ENCODE measurements at regions not wholly inside any gene's neighbourhood (a gene's known extent, or its start where the extent isn't known, plus 50 kb on each side); places are given as distances from the start of the nearest gene placed in this dataset.

GRCh38 chr2:144333143-144333555, 186.8 kb downstream of the ZEB2 start:
- DNase-seq (ENCODE audit: low spot score in 2 of 2) = no peak
- Mint-ChIP-seq H3K27me3 (no peaks in the 10 kb centered on the region), H3K36me3 (ENCODE audit: insufficient read depth) (peaks cover 11% of the 10 kb centered on the region), H3K27ac (ENCODE audit: low read depth) (peak overlapping the region; percentile 84), H3K9me3 (no peaks in the 10 kb centered on the region), H3K4me1 (peaks cover 39% of the 10 kb centered on the region), H3K4me3 (peak overlapping the region; percentile 92)
- no peak for ATAC-seq (replicated peaks; ENCODE audit: extremely low read depth, poor library complexity, severe bottlenecking)

- Mint-ChIP-seq H3K4me3 (peak overlapping the region; percentile 92), H3K9me3 (no peaks in the 10 kb centered on the region), H3K27ac (ENCODE audit: low read depth) (peak overlapping the region; percentile 84), H3K27me3 (no peaks in the 10 kb centered on the region), H3K4me1 (peaks cover 40% of the 10 kb centered on the region), H3K36me3 (ENCODE audit: insufficient read depth) (peaks cover 11% of the 10 kb centered on the region)
- ATAC-seq (replicated peaks; ENCODE audit: extremely low read depth, poor library complexity, severe bottlenecking) = peak; percentile 80
- peak; percentile 78 to 80 for DNase-seq (ENCODE audit: low spot score in 2 of 2)
Observed at GRCh38 chr2:144332356-144333142, 187.4 kb downstream of the ZEB2 start.

- Mint-ChIP-seq H3K27ac (ENCODE audit: low read depth) (peak overlapping the region; percentile 84), H3K36me3 (ENCODE audit: insufficient read depth) (peaks cover 13% of the 10 kb centered on the region), H3K4me3 (peak overlapping the region; percentile 92), H3K4me1 (peaks cover 48% of the 10 kb centered on the region), H3K27me3 (no peaks in the 10 kb centered on the region), H3K9me3 (no peaks in the 10 kb centered on the region)
- DNase-seq (ENCODE audit: low spot score in 2 of 2) (peak in 1 of 2 donors; percentile 60), ATAC-seq (replicated peaks; ENCODE audit: extremely low read depth, poor library complexity, severe bottlenecking) (peak; percentile 74)
Observed at GRCh38 chr2:144331674-144332355, 188.1 kb downstream of the ZEB2 start.

GRCh38 chr2:144330951-144331673, 188.8 kb downstream of the ZEB2 start:
- peaks cover 54% of the 10 kb centered on the region for H3K4me1 Mint-ChIP-seq
- peak overlapping the region; percentile 84 for H3K27ac Mint-ChIP-seq (ENCODE audit: low read depth)
- no peak for DNase-seq (ENCODE audit: low spot score in 2 of 2)

GRCh38 chr2:144329472-144329871, 190.4 kb downstream of the ZEB2 start:
- H3K27ac Mint-ChIP-seq (ENCODE audit: low read depth) = peak overlapping the region; percentile 44
- DNase-seq (ENCODE audit: low spot score in 2 of 2) (no peak), ATAC-seq (replicated peaks; ENCODE audit: extremely low read depth, poor library complexity, severe bottlenecking) (no peak)
- H3K36me3 Mint-ChIP-seq (ENCODE audit: insufficient read depth) = peaks cover 18% of the 10 kb centered on the region
- H3K27me3 Mint-ChIP-seq = no peaks in the 10 kb centered on the region
- no peaks in the 10 kb centered on the region for H3K9me3 Mint-ChIP-seq
- H3K4me3 Mint-ChIP-seq = peak overlapping the region; percentile 92
- H3K4me1 Mint-ChIP-seq = peaks cover 68% of the 10 kb centered on the region

More at GRCh38 chr2:144330951-144331673, 188.8 kb downstream of the ZEB2 start:
- Mint-ChIP-seq H3K4me3 (peak overlapping the region; percentile 92), H3K9me3 (no peaks in the 10 kb centered on the region), H3K27me3 (no peaks in the 10 kb centered on the region), H3K36me3 (ENCODE audit: insufficient read depth) (peaks cover 14% of the 10 kb centered on the region)
- ATAC-seq (replicated peaks; ENCODE audit: extremely low read depth, poor library complexity, severe bottlenecking) = no peak

DNA sequence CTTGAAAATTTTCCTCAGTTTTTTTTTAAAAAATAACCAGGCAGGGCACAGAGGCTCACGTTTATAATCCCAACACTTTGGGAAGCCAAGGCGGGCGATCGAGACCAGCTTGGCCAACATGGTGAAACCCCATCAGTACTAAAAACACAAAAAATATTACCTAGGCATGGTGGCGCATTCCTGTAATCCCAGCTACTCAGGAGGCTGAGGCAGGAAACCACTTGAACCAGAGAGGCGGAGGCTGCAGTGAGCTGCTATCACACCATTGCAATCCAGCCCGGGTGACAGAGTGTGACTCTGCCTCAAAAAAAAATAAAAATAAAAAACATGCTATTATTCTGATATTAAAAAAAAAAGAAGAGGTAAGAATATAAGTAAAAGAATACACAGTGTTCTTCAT, 191.0 kb downstream of the ZEB2 start:
- no peak for ATAC-seq (replicated peaks; ENCODE audit: extremely low read depth, poor library complexity, severe bottlenecking)
- peak overlapping the region; percentile 92 for H3K4me3 Mint-ChIP-seq
- DNase-seq (ENCODE audit: low spot score in 2 of 2) = no peak
- no peaks in the 10 kb centered on the region for H3K9me3 Mint-ChIP-seq
- no peaks in the 10 kb centered on the region for H3K27me3 Mint-ChIP-seq
- H3K27ac Mint-ChIP-seq (ENCODE audit: low read depth) = peak overlapping the region; percentile 78
- H3K4me1 Mint-ChIP-seq = peaks cover 73% of the 10 kb centered on the region
- H3K36me3 Mint-ChIP-seq (ENCODE audit: insufficient read depth) = peaks cover 18% of the 10 kb centered on the region

DNA sequence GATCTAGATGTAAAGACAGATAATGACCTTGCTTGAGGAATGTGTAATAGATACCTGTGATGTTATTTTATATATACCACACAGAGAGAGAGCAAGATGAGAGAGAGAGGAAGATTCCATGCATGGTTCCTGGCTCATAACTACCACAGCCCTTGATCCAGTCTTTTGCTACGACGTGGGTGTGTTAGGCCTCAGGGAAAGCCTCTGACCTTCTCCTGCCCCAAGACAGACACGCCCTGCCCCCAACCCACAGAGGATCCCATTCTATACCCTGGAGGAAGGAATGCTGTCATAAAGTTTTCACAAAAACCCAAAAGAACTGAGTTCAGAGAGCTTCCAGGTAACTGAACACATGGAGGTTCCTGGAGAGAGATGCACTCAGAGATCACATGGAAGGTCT, 193.1 kb downstream of the ZEB2 start:
- ATAC-seq (replicated peaks; ENCODE audit: extremely low read depth, poor library complexity, severe bottlenecking) (no peak), DNase-seq (ENCODE audit: low spot score in 2 of 2) (no peak)
- no peaks in the 10 kb centered on the region for H3K27me3 Mint-ChIP-seq
- H3K36me3 Mint-ChIP-seq (ENCODE audit: insufficient read depth) = peaks cover 11% of the 10 kb centered on the region
- peaks cover 75% of the 10 kb centered on the region for H3K4me1 Mint-ChIP-seq
- no peaks in the 10 kb centered on the region for H3K9me3 Mint-ChIP-seq
- H3K4me3 Mint-ChIP-seq = peak overlapping the region; percentile 46
- peak overlapping the region; percentile 58 for H3K27ac Mint-ChIP-seq (ENCODE audit: low read depth)

GRCh38 chr2:144325086-144325485, 194.8 kb downstream of the ZEB2 start:
- Mint-ChIP-seq H3K36me3 (ENCODE audit: insufficient read depth) (peaks cover 9% of the 10 kb centered on the region), H3K4me3 (peak overlapping the region; percentile 51), H3K9me3 (no peaks in the 10 kb centered on the region), H3K27ac (ENCODE audit: low read depth) (peak overlapping the region; percentile 87), H3K27me3 (no peaks in the 10 kb centered on the region), H3K4me1 (peaks cover 72% of the 10 kb centered on the region)
- DNase-seq (ENCODE audit: low spot score in 2 of 2) (peak in 1 of 2 donors; percentile 66), ATAC-seq (replicated peaks; ENCODE audit: extremely low read depth, poor library complexity, severe bottlenecking) (peak; percentile 86)

GRCh38 chr2:144324446-144325045, 195.4 kb downstream of the ZEB2 start:
- Mint-ChIP-seq H3K4me3 (peak overlapping the region; percentile 51), H3K27me3 (no peaks in the 10 kb centered on the region), H3K27ac (ENCODE audit: low read depth) (peak overlapping the region; percentile 87), H3K36me3 (ENCODE audit: insufficient read depth) (peaks cover 9% of the 10 kb centered on the region), H3K4me1 (peaks cover 66% of the 10 kb centered on the region), H3K9me3 (no peaks in the 10 kb centered on the region)
- DNase-seq (ENCODE audit: low spot score in 2 of 2) = peak in 1 of 2 donors; percentile 18
- ATAC-seq (replicated peaks; ENCODE audit: extremely low read depth, poor library complexity, severe bottlenecking) = peak; percentile 61

GRCh38 chr2:144323946-144324345, 196.0 kb downstream of the ZEB2 start:
- peak overlapping the region; percentile 87 for H3K27ac Mint-ChIP-seq (ENCODE audit: low read depth)
- DNase-seq (ENCODE audit: low spot score in 2 of 2) (no peak), ATAC-seq (replicated peaks; ENCODE audit: extremely low read depth, poor library complexity, severe bottlenecking) (no peak)
- peaks cover 64% of the 10 kb centered on the region for H3K4me1 Mint-ChIP-seq
- H3K4me3 Mint-ChIP-seq = peak overlapping the region; percentile 51
- H3K27me3 Mint-ChIP-seq = no peaks in the 10 kb centered on the region
- H3K36me3 Mint-ChIP-seq (ENCODE audit: insufficient read depth) = peaks cover 9% of the 10 kb centered on the region
- H3K9me3 Mint-ChIP-seq = no peaks in the 10 kb centered on the region

GRCh38 chr2:144322379-144322778, 197.5 kb downstream of the ZEB2 start:
- Mint-ChIP-seq H3K27ac (ENCODE audit: low read depth) (no peak overlapping the region), H3K27me3 (no peaks in the 10 kb centered on the region), H3K9me3 (no peaks in the 10 kb centered on the region), H3K36me3 (ENCODE audit: insufficient read depth) (peaks cover 9% of the 10 kb centered on the region), H3K4me1 (peaks cover 53% of the 10 kb centered on the region), H3K4me3 (no peak overlapping the region)
- DNase-seq (ENCODE audit: low spot score in 2 of 2) (no peak), ATAC-seq (replicated peaks; ENCODE audit: extremely low read depth, poor library complexity, severe bottlenecking) (no peak)

DNA sequence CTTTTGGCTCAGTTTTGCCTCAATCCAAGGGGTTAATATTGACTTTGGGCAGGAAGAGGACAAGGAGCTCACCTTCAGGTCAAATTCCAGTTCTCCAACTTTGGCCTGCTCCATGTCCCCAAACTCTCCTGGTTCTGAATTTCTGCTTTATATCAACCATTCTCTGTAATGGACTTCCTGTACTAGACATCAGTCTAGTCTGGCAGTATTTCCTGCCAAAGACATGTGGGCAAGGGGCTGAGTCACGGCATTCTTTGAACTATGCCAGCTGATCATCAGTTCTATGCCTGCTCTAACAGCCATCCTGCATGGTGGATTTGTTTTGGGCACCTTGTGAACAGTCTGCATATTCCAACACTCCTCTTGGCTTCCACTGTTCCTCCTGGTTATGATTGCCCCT, 199.4 kb downstream of the ZEB2 start:
- H3K36me3 Mint-ChIP-seq (ENCODE audit: insufficient read depth) = peaks cover 6% of the 10 kb centered on the region
- H3K4me1 Mint-ChIP-seq = peaks cover 38% of the 10 kb centered on the region
- no peaks in the 10 kb centered on the region for H3K9me3 Mint-ChIP-seq
- ATAC-seq (replicated peaks; ENCODE audit: extremely low read depth, poor library complexity, severe bottlenecking) = peak; percentile 72
- peak overlapping the region; percentile 10 for H3K4me3 Mint-ChIP-seq
- peak; percentile 18 to 65 for DNase-seq (ENCODE audit: low spot score in 2 of 2)
- H3K27ac Mint-ChIP-seq (ENCODE audit: low read depth) = peak overlapping the region; percentile 68
- H3K27me3 Mint-ChIP-seq = no peaks in the 10 kb centered on the region
